Esophagus (tissue), 2 donors: ENCODE measurements at regions not wholly inside any gene's neighbourhood (a gene's known extent, or its start where the extent isn't known, plus 50 kb on each side); places are given as distances from the start of the nearest gene placed in this dataset.

Experiments used
- H3K27ac ChIP-seq, 2 donors: one replicate each; pipeline ENCODE4 v1.5.1; 2013; ENCODE audit warnings: low read depth in 2 of 2, mild to moderate bottlenecking in 2 of 2, inconsistent platforms in 1 of 2, low read length in 1 of 2, moderate library complexity in 1 of 2
- H3K27me3 ChIP-seq, 2 donors: one replicate each; pipeline ENCODE4 v1.6.1; 2013; ENCODE audit warnings: low read length in 2 of 2, control low read depth in 1 of 2, mild to moderate bottlenecking in 1 of 2; ENCODE audit not compliant: insufficient read depth in 2 of 2, control insufficient read depth in 1 of 2
- H3K36me3 ChIP-seq, 2 donors: one replicate each; pipeline ENCODE4 v1.6.1; 2013; ENCODE audit warnings: low read length in 1 of 2; ENCODE audit not compliant: control insufficient read depth in 2 of 2, insufficient read depth in 2 of 2
- H3K4me1 ChIP-seq, 2 donors: one replicate each; pipeline ENCODE4 v1.6.1; 2013; ENCODE audit warnings: low read length in 1 of 2; ENCODE audit not compliant: control insufficient read depth in 2 of 2, insufficient read depth in 2 of 2
- H3K4me3 ChIP-seq, 2 donors: one replicate each; pipeline ENCODE4 v1.5.1; 2013; ENCODE audit warnings: low read length in 2 of 2, mild to moderate bottlenecking in 2 of 2, low read depth in 1 of 2, moderate library complexity in 1 of 2
- H3K9me3 ChIP-seq, 2 donors: one replicate each; pipeline ENCODE4 v1.6.1; 2013; ENCODE audit warnings: mild to moderate bottlenecking in 2 of 2, low read depth in 1 of 2, low read length in 1 of 2, moderate library complexity in 1 of 2; ENCODE audit not compliant: control insufficient read depth in 2 of 2, insufficient read depth in 1 of 2
- WGBS, 2 donors: extraction: QIAGEN DNeasy Blood & Tissue Kit; methylation state at CpG; one replicate each; pipeline ENCODE4 v1.1.7; 2013; 5-methylcytosine and 5-hydroxymethylcytosine counted together
- donor health status: healthy with polysubstance abuse.
- donor health status: Bipolar disorder and iron deficiency.

GRCh38 chr2:19598971-19599370 lies 240.5 kb upstream of the OSR1 start:
- H3K9me3 ChIP-seq = no peaks in the 10 kb centered on the region
- H3K27ac ChIP-seq = no peak overlapping the region
- no peaks in the 10 kb centered on the region for H3K27me3 ChIP-seq
- H3K36me3 ChIP-seq = no peaks in the 10 kb centered on the region
- 52 to 79% methylated on average over 3 of the region's 3 CpGs for WGBS, 2 donors
- no peaks in the 10 kb centered on the region for H3K4me1 ChIP-seq
- no peak overlapping the region for H3K4me3 ChIP-seq

- no peak overlapping the region for H3K27ac ChIP-seq
- no peaks in the 10 kb centered on the region for H3K4me1 ChIP-seq
- H3K4me3 ChIP-seq = no peak overlapping the region
- H3K9me3 ChIP-seq = no peaks in the 10 kb centered on the region
- H3K27me3 ChIP-seq = no peaks in the 10 kb centered on the region
- no peaks in the 10 kb centered on the region for H3K36me3 ChIP-seq
These were observed 233.8 kb upstream of the OSR1 start for GRCh38 chr2:19592197-19592596.

- no peaks in the 10 kb centered on the region for H3K27me3 ChIP-seq
- no peak overlapping the region for H3K27ac ChIP-seq
- no peak overlapping the region for H3K4me3 ChIP-seq
- no peaks in the 10 kb centered on the region for H3K36me3 ChIP-seq
- H3K4me1 ChIP-seq = no peaks in the 10 kb centered on the region
- no peaks in the 10 kb centered on the region for H3K9me3 ChIP-seq
- WGBS, 2 donors = 82 to 84% methylated on average over 4 of the region's 4 CpGs
These were observed 231.4 kb upstream of the OSR1 start for GRCh38 chr2:19589791-19590190.

GRCh38 chr2:19580830-19581229 lies 222.4 kb upstream of the OSR1 start:
- H3K9me3 ChIP-seq = no peaks in the 10 kb centered on the region
- no peaks in the 10 kb centered on the region for H3K4me1 ChIP-seq
- no peak overlapping the region for H3K4me3 ChIP-seq
- no peaks in the 10 kb centered on the region for H3K27me3 ChIP-seq
- WGBS, 2 donors = 67 to 73% methylated on average over 4 of the region's 4 CpGs
- no peaks in the 10 kb centered on the region for H3K36me3 ChIP-seq
- no peak overlapping the region for H3K27ac ChIP-seq

GRCh38 chr2:19580264-19580663 lies 221.8 kb upstream of the OSR1 start:
- Histone ChIP-seq H3K4me1 (no peaks in the 10 kb centered on the region), H3K27ac (no peak overlapping the region), H3K4me3 (no peak overlapping the region), H3K27me3 (no peaks in the 10 kb centered on the region), H3K36me3 (no peaks in the 10 kb centered on the region), H3K9me3 (no peaks in the 10 kb centered on the region)
- 40 to 51% methylated on average over 1 of the region's 1 CpG for WGBS, 2 donors

GRCh38 chr2:19579461-19579860 lies 221.0 kb upstream of the OSR1 start:
- WGBS, 2 donors = 72 to 79% methylated on average over 3 of the region's 3 CpGs

GRCh38 chr2:19577723-19578122 lies 219.3 kb upstream of the OSR1 start:
- Histone ChIP-seq H3K27me3 (no peaks in the 10 kb centered on the region), H3K4me3 (no peak overlapping the region), H3K36me3 (no peaks in the 10 kb centered on the region), H3K27ac (no peak overlapping the region), H3K4me1 (no peaks in the 10 kb centered on the region), H3K9me3 (no peaks in the 10 kb centered on the region)
- WGBS, 2 donors = 49 to 64% methylated on average over 3 of the region's 3 CpGs

More at GRCh38 chr2:19579461-19579860, 221.0 kb upstream of the OSR1 start:
- Histone ChIP-seq H3K36me3 (no peaks in the 10 kb centered on the region), H3K9me3 (no peaks in the 10 kb centered on the region), H3K4me1 (no peaks in the 10 kb centered on the region), H3K4me3 (no peak overlapping the region), H3K27ac (no peak overlapping the region), H3K27me3 (no peaks in the 10 kb centered on the region)

- no peaks in the 10 kb centered on the region for H3K4me1 ChIP-seq
- H3K27me3 ChIP-seq = no peaks in the 10 kb centered on the region
- no peak overlapping the region for H3K27ac ChIP-seq
- 39 to 56% methylated on average over 3 of the region's 3 CpGs for WGBS, 2 donors
- no peaks in the 10 kb centered on the region for H3K36me3 ChIP-seq
- no peak overlapping the region for H3K4me3 ChIP-seq
- no peaks in the 10 kb centered on the region for H3K9me3 ChIP-seq
These were observed 218.0 kb upstream of the OSR1 start for GRCh38 chr2:19576411-19576810.

- Histone ChIP-seq H3K4me1 (no peaks in the 10 kb centered on the region), H3K36me3 (no peaks in the 10 kb centered on the region), H3K27ac (no peak overlapping the region), H3K4me3 (no peak overlapping the region), H3K9me3 (no peaks in the 10 kb centered on the region), H3K27me3 (no peaks in the 10 kb centered on the region)
These were observed 217.2 kb upstream of the OSR1 start for GRCh38 chr2:19575641-19576040.

GRCh38 chr2:19574778-19575260 lies 216.4 kb upstream of the OSR1 start:
- Histone ChIP-seq H3K4me1 (no peaks in the 10 kb centered on the region), H3K9me3 (no peaks in the 10 kb centered on the region), H3K27ac (no peak overlapping the region), H3K4me3 (no peak overlapping the region), H3K27me3 (no peaks in the 10 kb centered on the region), H3K36me3 (no peaks in the 10 kb centered on the region)
- WGBS, 2 donors = 26 to 30% methylated on average over 5 of the region's 5 CpGs
